GM18858 (cell line): ENCODE measurements at regions not wholly inside any gene's neighbourhood (a gene's known extent, or its start where the extent isn't known, plus 50 kb on each side); places are given as distances from the start of the nearest gene placed in this dataset.
"Not testable (repeated sequence)": the region's sequence is repeated elsewhere in the genome, so short reads cannot be mapped to it uniquely, and the experiment has no call there.

Experiments
- ATAC-seq: cut with Tn5 transposase; IDR thresholded peaks from one replicate; pipeline ENCODE4 v1.9.1; 2021; ENCODE audit not compliant: unreplicated experiment

GRCh38 chr7:65317372-65317771, 56.3 kb upstream of the ZNF92 start:
- ATAC-seq, result no peak

- ATAC-seq, result no peak
These were observed 62.9 kb upstream of the ZNF92 start for GRCh38 chr7:65310761-65311160.

- no peak for ATAC-seq
These were observed 65.4 kb upstream of the ZNF92 start for GRCh38 chr7:65308300-65308678.

GRCh38 chr7:65307651-65308299, 65.9 kb upstream of the ZNF92 start:
- ATAC-seq, result peak; percentile 83

GRCh38 chr7:65304175-65304574, 69.5 kb upstream of the ZNF92 start:
- no peak for ATAC-seq

- ATAC-seq, result no peak
These were observed 70.8 kb upstream of the ZNF92 start for GRCh38 chr7:65302883-65303282.

- no peak for ATAC-seq
These were observed 72.6 kb upstream of the ZNF92 start for GRCh38 chr7:65301007-65301406.

GRCh38 chr7:65295409-65295808, 78.2 kb upstream of the ZNF92 start:
- no peak for ATAC-seq

- not testable (repeated sequence) for ATAC-seq
These were observed 83.3 kb upstream of the ZNF92 start for GRCh38 chr7:65290340-65290739.

GRCh38 chr7:65287023-65287422, 86.6 kb upstream of the ZNF92 start:
- no peak for ATAC-seq

GRCh38 chr7:65285906-65286864, 87.5 kb upstream of the ZNF92 start:
- no peak for ATAC-seq

GRCh38 chr7:65285241-65285640, 88.4 kb upstream of the ZNF92 start:
- not testable (repeated sequence) for ATAC-seq

GRCh38 chr7:65279795-65280194, 93.9 kb upstream of the ZNF92 start:
- ATAC-seq, result no peak

GRCh38 chr7:65276822-65277221, 96.8 kb upstream of the ZNF92 start:
- no peak for ATAC-seq

GRCh38 chr7:65271502-65271901, 102.2 kb upstream of the ZNF92 start:
- ATAC-seq, result not testable (repeated sequence)

GRCh38 chr7:65269150-65269856, 104.4 kb upstream of the ZNF92 start:
- ATAC-seq, result peak; percentile 93

GRCh38 chr7:65268782-65269149, 104.9 kb upstream of the ZNF92 start:
- ATAC-seq, result no peak

GRCh38 chr7:65265933-65266519, 107.6 kb upstream of the ZNF92 start:
- ATAC-seq, result no peak

- no peak for ATAC-seq
These were observed 109.4 kb upstream of the ZNF92 start for GRCh38 chr7:65264258-65264657.

GRCh38 chr7:65260673-65261072, 113.0 kb upstream of the ZNF92 start:
- not testable (repeated sequence) for ATAC-seq

- ATAC-seq, result not testable (repeated sequence)
These were observed 113.7 kb upstream of the ZNF92 start for GRCh38 chr7:65259864-65260525.
